ENCODE measurements at regions not wholly inside any gene's neighbourhood (a gene's known extent, or its start where the extent isn't known, plus 50 kb on each side); places are given as distances from the start of the nearest gene placed in this dataset.

DNA sequence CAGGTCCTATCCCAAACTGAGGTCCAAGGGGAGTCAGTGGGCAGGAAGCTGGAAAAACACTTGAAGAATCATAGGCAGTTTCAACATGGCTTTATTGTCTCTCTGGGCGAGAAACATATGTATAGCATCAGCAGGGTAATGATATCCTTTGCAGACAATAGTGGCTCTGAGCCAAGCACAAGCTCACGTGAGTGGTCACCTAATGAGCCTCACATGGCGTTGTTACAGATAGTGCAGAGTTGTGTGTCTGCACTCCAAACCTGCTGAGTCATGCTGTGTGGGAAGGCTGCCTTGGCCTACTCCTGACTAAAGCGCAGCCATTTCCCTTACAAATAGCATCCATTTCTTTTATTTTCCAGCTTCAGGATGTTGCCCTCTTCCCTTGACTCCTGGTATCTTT, 105.2 kb upstream of the SYT1 start:
- Histone ChIP-seq H3K79me2 (ENCODE audit: low read length) (no peaks in the 10 kb centered on the region), H3K9me2 (replicated peaks; ENCODE audit: insufficient read depth, low read length) (no peaks in the 10 kb centered on the region), H3K9ac (ENCODE audit: low read length) (no peak overlapping the region), H3K9me3 (ENCODE audit: low read length) (peaks cover 6% of the 10 kb centered on the region; the same call in 1 of the 2 replicates), H3K27ac (ENCODE audit: low read length) (no peak overlapping the region), H2AFZ (ENCODE audit: low read length) (no peak overlapping the region), H3K27me3 (ENCODE audit: low read length) (no peaks in the 10 kb centered on the region), H3K4me1 (ENCODE audit: low read length) (no peaks in the 10 kb centered on the region), H3K36me3 (ENCODE audit: insufficient read depth, low read length) (no peaks in the 10 kb centered on the region), H3K4me3 (ENCODE audit: low read length) (no peak overlapping the region), H4K20me1 (ENCODE audit: insufficient read depth, low read depth, low read length) (no peaks in the 10 kb centered on the region), H3K4me2 (ENCODE audit: low read depth, low read length, poor library complexity, severe bottlenecking) (no peak overlapping the region)
- no peak for DNase-seq

DNA sequence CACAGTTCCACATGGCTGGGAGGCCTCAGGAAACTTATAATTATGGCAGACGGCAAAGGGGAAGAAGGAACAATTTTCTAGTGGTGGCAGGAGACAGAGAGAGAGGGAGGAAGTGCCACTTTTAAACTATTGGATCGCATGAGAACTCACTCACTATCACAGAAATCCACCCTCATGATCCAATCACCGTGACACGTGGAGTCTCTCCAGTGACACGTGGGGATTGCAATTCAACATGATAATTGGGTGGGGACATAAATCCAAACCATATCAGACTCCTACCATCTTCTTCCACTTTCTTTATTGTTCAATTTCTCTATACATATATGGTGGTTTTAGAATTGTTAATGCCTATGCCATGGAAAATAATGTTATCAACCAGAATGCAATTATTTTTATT, 103.7 kb upstream of the SYT1 start:
- no peak overlapping the region for H2AFZ ChIP-seq (ENCODE audit: low read length)
- no peak overlapping the region for H3K4me3 ChIP-seq (ENCODE audit: low read length)
- peaks cover 6% of the 10 kb centered on the region; the same call in 1 of the 2 replicates for H3K9me3 ChIP-seq (ENCODE audit: low read length)
- no peaks in the 10 kb centered on the region for H3K9me2 ChIP-seq (replicated peaks; ENCODE audit: insufficient read depth, low read length)
- no peaks in the 10 kb centered on the region for H3K4me1 ChIP-seq (ENCODE audit: low read length)
- no peak overlapping the region for H3K4me2 ChIP-seq (ENCODE audit: low read depth, low read length, poor library complexity, severe bottlenecking)
- H3K9ac ChIP-seq (ENCODE audit: low read length) = no peak overlapping the region
- H3K79me2 ChIP-seq (ENCODE audit: low read length) = no peaks in the 10 kb centered on the region
- no peaks in the 10 kb centered on the region for H4K20me1 ChIP-seq (ENCODE audit: insufficient read depth, low read depth, low read length)
- no peaks in the 10 kb centered on the region for H3K27me3 ChIP-seq (ENCODE audit: low read length)
- DNase-seq = no peak
- H3K27ac ChIP-seq (ENCODE audit: low read length) = no peak overlapping the region
- H3K36me3 ChIP-seq (ENCODE audit: insufficient read depth, low read length) = no peaks in the 10 kb centered on the region

DNA sequence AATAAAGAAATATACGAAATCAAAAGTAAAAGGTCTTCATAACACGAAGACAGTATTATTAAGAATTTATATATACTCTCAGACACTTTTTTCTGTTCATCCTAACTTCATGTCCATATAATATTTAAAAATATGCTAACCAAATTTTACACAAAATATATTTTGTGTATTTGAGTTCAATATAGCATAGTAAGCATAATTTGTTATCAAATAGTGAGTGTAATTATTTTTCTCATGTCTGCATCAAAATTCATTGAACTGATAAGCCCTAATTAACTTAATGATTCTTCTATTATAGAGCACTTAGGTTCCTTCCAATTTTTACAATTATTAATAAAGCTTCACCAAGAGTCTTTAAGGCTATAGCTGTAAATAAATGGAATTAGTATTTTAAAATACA, 99.7 kb upstream of the SYT1 start:
- Histone ChIP-seq H3K9me2 (replicated peaks; ENCODE audit: insufficient read depth, low read length) (no peaks in the 10 kb centered on the region), H4K20me1 (ENCODE audit: insufficient read depth, low read depth, low read length) (no peaks in the 10 kb centered on the region), H3K27ac (ENCODE audit: low read length) (no peak overlapping the region), H3K9ac (ENCODE audit: low read length) (no peak overlapping the region), H3K36me3 (ENCODE audit: insufficient read depth, low read length) (no peaks in the 10 kb centered on the region), H3K4me2 (ENCODE audit: low read depth, low read length, poor library complexity, severe bottlenecking) (no peak overlapping the region), H3K79me2 (ENCODE audit: low read length) (no peaks in the 10 kb centered on the region), H3K9me3 (ENCODE audit: low read length) (peaks cover 16% of the 10 kb centered on the region; the same call in 1 of the 2 replicates), H3K4me1 (ENCODE audit: low read length) (no peaks in the 10 kb centered on the region), H3K4me3 (ENCODE audit: low read length) (no peak overlapping the region), H2AFZ (ENCODE audit: low read length) (no peak overlapping the region), H3K27me3 (ENCODE audit: low read length) (no peaks in the 10 kb centered on the region)
- DNase-seq = no peak

DNA sequence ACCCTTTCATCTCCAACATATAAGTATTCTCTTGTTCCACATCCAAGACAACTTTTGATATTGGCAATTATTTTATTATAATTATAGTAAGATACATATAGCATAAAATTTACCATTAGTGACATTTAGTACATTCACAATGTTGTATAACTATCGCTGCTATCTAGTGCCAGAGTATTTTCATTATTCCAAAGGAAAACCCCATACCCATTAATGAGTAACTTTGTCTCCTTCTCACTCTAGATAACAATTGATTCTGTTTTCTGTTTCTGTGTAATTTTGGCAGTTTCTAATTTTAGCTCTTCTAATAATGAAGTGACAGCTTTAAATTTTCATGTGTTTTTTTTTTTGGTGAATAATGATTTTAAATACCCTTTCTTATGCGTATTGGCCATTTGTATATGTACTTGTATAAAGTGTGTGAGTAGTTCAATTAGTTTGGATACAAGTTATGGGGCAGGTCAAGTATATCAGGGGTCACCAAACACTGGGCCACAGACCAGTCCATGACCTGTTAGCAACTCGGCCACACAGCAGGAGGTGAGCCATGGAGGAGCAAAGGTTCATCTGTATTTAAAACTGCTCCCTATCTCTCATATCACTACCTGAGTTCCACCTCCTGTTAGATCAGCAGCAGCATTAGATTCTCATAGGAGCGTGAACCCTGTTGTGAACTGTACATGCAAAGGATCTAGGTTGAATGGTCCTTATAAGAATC, 97.2 kb upstream of the SYT1 start:
- no peak overlapping the region for H2AFZ ChIP-seq (ENCODE audit: low read length)
- H3K27me3 ChIP-seq (ENCODE audit: low read length) = no peaks in the 10 kb centered on the region
- peaks cover 16% of the 10 kb centered on the region; the same call in 1 of the 2 replicates for H3K9me3 ChIP-seq (ENCODE audit: low read length)
- H3K9me2 ChIP-seq (replicated peaks; ENCODE audit: insufficient read depth, low read length) = no peaks in the 10 kb centered on the region
- no peaks in the 10 kb centered on the region for H3K4me1 ChIP-seq (ENCODE audit: low read length)
- no peak overlapping the region for H3K9ac ChIP-seq (ENCODE audit: low read length)
- H3K4me2 ChIP-seq (ENCODE audit: low read depth, low read length, poor library complexity, severe bottlenecking) = no peak overlapping the region
- no peaks in the 10 kb centered on the region for H3K36me3 ChIP-seq (ENCODE audit: insufficient read depth, low read length)
- no peaks in the 10 kb centered on the region for H4K20me1 ChIP-seq (ENCODE audit: insufficient read depth, low read depth, low read length)
- H3K27ac ChIP-seq (ENCODE audit: low read length) = no peak overlapping the region
- DNase-seq = no peak
- no peak overlapping the region for H3K4me3 ChIP-seq (ENCODE audit: low read length)
- no peaks in the 10 kb centered on the region for H3K79me2 ChIP-seq (ENCODE audit: low read length)

DNA sequence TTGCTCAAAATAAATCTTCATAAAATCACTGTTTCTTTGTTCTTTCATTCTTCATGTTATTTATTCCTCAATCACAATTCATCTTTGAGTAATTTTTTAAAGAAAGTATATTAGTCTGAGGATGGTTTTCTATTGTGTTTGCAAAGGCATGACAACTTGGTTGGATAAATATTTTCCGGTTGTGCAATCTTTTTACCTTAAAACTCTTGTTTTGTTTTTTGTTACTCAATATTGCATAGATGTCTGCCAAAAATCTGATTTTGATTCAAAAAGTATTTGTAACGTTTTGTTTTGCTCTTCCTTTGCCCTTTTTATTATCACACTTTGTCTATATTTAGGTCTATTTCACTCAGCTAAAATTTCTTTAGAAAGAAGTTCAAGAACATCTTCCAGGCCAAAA, 86.2 kb upstream of the SYT1 start:
- H3K79me2 ChIP-seq (ENCODE audit: low read length) = no peaks in the 10 kb centered on the region
- no peak overlapping the region for H3K9ac ChIP-seq (ENCODE audit: low read length)
- no peak overlapping the region for H2AFZ ChIP-seq (ENCODE audit: low read length)
- no peaks in the 10 kb centered on the region for H3K9me3 ChIP-seq (ENCODE audit: low read length)
- no peak overlapping the region for H3K27ac ChIP-seq (ENCODE audit: low read length)
- H3K27me3 ChIP-seq (ENCODE audit: low read length) = no peaks in the 10 kb centered on the region
- DNase-seq = no peak
- no peaks in the 10 kb centered on the region for H3K9me2 ChIP-seq (replicated peaks; ENCODE audit: insufficient read depth, low read length)
- no peak overlapping the region for H3K4me3 ChIP-seq (ENCODE audit: low read length)
- H4K20me1 ChIP-seq (ENCODE audit: insufficient read depth, low read depth, low read length) = no peaks in the 10 kb centered on the region
- no peaks in the 10 kb centered on the region for H3K4me1 ChIP-seq (ENCODE audit: low read length)
- no peaks in the 10 kb centered on the region for H3K36me3 ChIP-seq (ENCODE audit: insufficient read depth, low read length)
- no peak overlapping the region for H3K4me2 ChIP-seq (ENCODE audit: low read depth, low read length, poor library complexity, severe bottlenecking)

DNA sequence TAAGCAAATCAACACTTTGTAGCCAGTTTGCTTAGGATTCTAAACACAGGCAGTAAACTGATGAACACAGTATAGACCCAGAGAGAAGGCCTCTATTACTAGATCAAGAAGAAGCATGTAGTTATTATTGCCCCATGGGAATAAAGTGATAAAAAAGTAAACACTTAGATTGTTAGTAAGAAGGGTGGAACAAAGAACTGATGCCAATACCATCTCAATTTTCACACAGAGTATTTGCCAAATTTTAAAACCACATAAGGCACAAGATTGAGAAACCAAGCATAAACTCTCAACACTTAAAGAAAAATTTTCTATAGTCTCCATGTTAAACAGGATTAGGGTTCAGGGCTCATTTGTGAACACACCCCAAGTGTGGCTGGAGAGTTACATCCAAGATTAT, 77.0 kb upstream of the SYT1 start:
- Histone ChIP-seq H3K9me2 (replicated peaks; ENCODE audit: insufficient read depth, low read length) (no peaks in the 10 kb centered on the region), H2AFZ (ENCODE audit: low read length) (no peak overlapping the region), H3K79me2 (ENCODE audit: low read length) (no peaks in the 10 kb centered on the region), H3K27ac (ENCODE audit: low read length) (no peak overlapping the region), H3K27me3 (ENCODE audit: low read length) (no peaks in the 10 kb centered on the region), H3K4me1 (ENCODE audit: low read length) (no peaks in the 10 kb centered on the region), H3K9ac (ENCODE audit: low read length) (no peak overlapping the region), H4K20me1 (ENCODE audit: insufficient read depth, low read depth, low read length) (no peaks in the 10 kb centered on the region), H3K36me3 (ENCODE audit: insufficient read depth, low read length) (no peaks in the 10 kb centered on the region), H3K4me3 (ENCODE audit: low read length) (no peak overlapping the region), H3K4me2 (ENCODE audit: low read depth, low read length, poor library complexity, severe bottlenecking) (no peak overlapping the region), H3K9me3 (ENCODE audit: low read length) (no peaks in the 10 kb centered on the region)
- DNase-seq = no peak

DNA sequence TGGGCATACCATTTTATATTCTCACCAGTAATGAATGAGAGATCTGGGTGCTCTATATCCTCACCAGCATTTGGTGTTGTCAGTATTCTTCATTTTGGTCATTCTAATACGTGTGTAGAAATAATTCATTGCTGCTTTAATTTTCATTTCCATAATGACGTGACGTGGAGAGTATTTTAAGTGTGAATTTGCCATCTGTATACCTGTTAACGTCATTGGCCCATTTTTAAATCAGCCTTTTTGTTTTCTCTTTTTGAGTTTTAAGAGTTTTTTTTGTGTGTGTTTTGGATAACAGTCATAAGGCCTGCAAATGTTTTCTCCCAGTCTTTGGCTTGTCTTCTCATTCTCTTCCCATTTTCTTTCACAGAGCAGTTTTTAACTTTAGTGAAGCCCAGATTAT, 74.4 kb upstream of the SYT1 start:
- no peaks in the 10 kb centered on the region for H3K79me2 ChIP-seq (ENCODE audit: low read length)
- H3K9me3 ChIP-seq (ENCODE audit: low read length) = no peaks in the 10 kb centered on the region
- H2AFZ ChIP-seq (ENCODE audit: low read length) = no peak overlapping the region
- no peaks in the 10 kb centered on the region for H4K20me1 ChIP-seq (ENCODE audit: insufficient read depth, low read depth, low read length)
- no peak overlapping the region for H3K4me3 ChIP-seq (ENCODE audit: low read length)
- H3K9me2 ChIP-seq (replicated peaks; ENCODE audit: insufficient read depth, low read length) = no peaks in the 10 kb centered on the region
- no peaks in the 10 kb centered on the region for H3K4me1 ChIP-seq (ENCODE audit: low read length)
- DNase-seq = no peak
- H3K4me2 ChIP-seq (ENCODE audit: low read depth, low read length, poor library complexity, severe bottlenecking) = no peak overlapping the region
- H3K27ac ChIP-seq (ENCODE audit: low read length) = no peak overlapping the region
- H3K36me3 ChIP-seq (ENCODE audit: insufficient read depth, low read length) = no peaks in the 10 kb centered on the region
- H3K27me3 ChIP-seq (ENCODE audit: low read length) = no peaks in the 10 kb centered on the region
- H3K9ac ChIP-seq (ENCODE audit: low read length) = no peak overlapping the region

DNA sequence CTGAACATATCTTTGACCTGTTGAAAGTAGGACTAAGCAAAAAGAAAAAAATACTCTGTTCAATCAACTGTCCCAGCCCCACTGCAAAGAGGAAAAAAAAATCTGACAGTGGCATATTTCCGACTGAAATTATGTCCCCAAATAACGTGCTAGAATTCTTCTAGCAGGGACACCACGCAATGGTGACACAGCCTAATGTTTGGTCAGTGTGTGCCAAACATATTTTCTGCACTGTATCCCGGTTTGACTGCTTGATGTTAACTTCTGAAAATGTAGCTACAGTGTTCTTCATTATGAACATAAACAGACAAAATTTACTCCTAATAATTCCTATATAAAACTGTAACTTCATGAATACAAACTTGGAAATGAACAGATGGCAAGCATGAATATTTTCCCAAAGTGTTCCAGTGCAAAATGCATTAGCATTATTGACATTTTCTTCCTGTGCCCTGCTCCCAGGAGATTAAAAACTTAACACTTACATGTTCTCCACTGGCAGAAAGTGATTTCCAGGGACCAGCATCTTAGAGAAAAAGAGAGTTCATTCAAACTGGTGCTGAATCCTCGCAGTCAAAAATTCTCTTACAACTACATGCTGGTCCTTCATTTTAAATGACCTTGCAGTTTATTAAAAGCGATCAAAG, 72.4 kb upstream of the SYT1 start:
- no peaks in the 10 kb centered on the region for H3K79me2 ChIP-seq (ENCODE audit: low read length)
- no peak for DNase-seq
- no peak overlapping the region for H3K9ac ChIP-seq (ENCODE audit: low read length)
- no peak overlapping the region for H3K4me3 ChIP-seq (ENCODE audit: low read length)
- H3K9me2 ChIP-seq (replicated peaks; ENCODE audit: insufficient read depth, low read length) = no peaks in the 10 kb centered on the region
- H3K4me2 ChIP-seq (ENCODE audit: low read depth, low read length, poor library complexity, severe bottlenecking) = no peak overlapping the region
- H3K36me3 ChIP-seq (ENCODE audit: insufficient read depth, low read length) = no peaks in the 10 kb centered on the region
- no peaks in the 10 kb centered on the region for H3K9me3 ChIP-seq (ENCODE audit: low read length)
- H3K4me1 ChIP-seq (ENCODE audit: low read length) = no peaks in the 10 kb centered on the region
- no peak overlapping the region for H2AFZ ChIP-seq (ENCODE audit: low read length)
- no peak overlapping the region for H3K27ac ChIP-seq (ENCODE audit: low read length)
- no peaks in the 10 kb centered on the region for H4K20me1 ChIP-seq (ENCODE audit: insufficient read depth, low read depth, low read length)
- no peaks in the 10 kb centered on the region for H3K27me3 ChIP-seq (ENCODE audit: low read length)

Data from Karpas-422 (cell line).